GM12878 (cell line): ENCODE measurements at regions not wholly inside any gene's neighbourhood (a gene's known extent, or its start where the extent isn't known, plus 50 kb on each side); places are given as distances from the start of the nearest gene placed in this dataset.

Experiments used
- ATAC-seq: fragments of 200-7000 bp; cut with Tn5 transposase; 3 replicates; pipeline ENCODE4 v1.9.1; 2020; ENCODE audit warnings: mild to moderate bottlenecking, moderate library complexity
- BruUV-seq: library from RNA; stranded (reverse); fragments of 400-500 nt; replicated peaks from 2 replicates; lab custom pipeline; 2021; lab: Mats Ljungman, UMichigan
- CTCF ChIA-PET: fragments of 300-600 bp; sonication (Branson Sonifier 250); formaldehyde crosslinking; extraction: SDS; loops from one replicate; lab custom pipeline; 2021; ENCODE audit warnings: inconsistent platforms; lab: Yijun Ruan, JAX
- POLR2A ChIA-PET: fragments of 350-600 bp; formaldehyde crosslinking; extraction: SDS; loops from one replicate; lab custom pipeline; 2021; ENCODE audit warnings: inconsistent platforms; lab: Charles Lee
- RAD21 ChIA-PET: fragments of 300-600 bp; sonication (Branson Sonifier 250); formaldehyde crosslinking; loops from one replicate; lab custom pipeline; 2023; ENCODE audit warnings: antibody characterized with exemption; ENCODE audit not compliant: unreplicated experiment; lab: Charles Lee
- SMC1A ChIA-PET: fragments of 300-600 bp; sonication (Branson Sonifier 250); formaldehyde crosslinking; loops from one replicate; lab custom pipeline; 2023; ENCODE audit not compliant: unreplicated experiment, uncharacterized antibody; lab: Charles Lee
- DNase-seq: peaks from one replicate; pipeline ENCODE4 v3.0.0-alpha.2; 2011; ENCODE audit warnings: low read depth, low spot score
- FAIRE-seq: peaks from 3 replicates; lab custom pipeline; 2011; peaks lifted over from hg19 to GRCh38; lab: Jason Lieb, UNC
- H2AFZ ChIP-seq: 2 replicates; pipeline ENCODE4 v1.6.0; 2011; ENCODE audit warnings: low read depth, low read length, control low read depth; ENCODE audit not compliant: control insufficient read depth
- H3K27ac ChIP-seq: 2 replicates; pipeline ENCODE4 v1.5.1; 2011; ENCODE audit warnings: control low read depth; ENCODE audit not compliant: control insufficient read depth, insufficient read depth
- H3K27me3 ChIP-seq, 2 experiments: replicated peaks in 1 of 2; 2 replicates each; pipeline versions ENCODE4 v1.6.0 to v1.6.1; 2011; ENCODE audit warnings: low read length in 1 of 2; ENCODE audit not compliant: control insufficient read depth in 2 of 2, insufficient read depth in 2 of 2
- H3K36me3 ChIP-seq, 2 experiments: 2 replicates each; pipeline ENCODE4 v1.5.1; 2011; ENCODE audit warnings: low read length in 1 of 2; ENCODE audit not compliant: control insufficient read depth in 2 of 2, insufficient read depth in 2 of 2
- H3K4me1 ChIP-seq: 2 replicates; pipeline ENCODE4 v1.6.1; 2011; ENCODE audit warnings: mild to moderate bottlenecking, low read length, moderate library complexity, mixed read lengths; ENCODE audit not compliant: control insufficient read depth, insufficient read depth
- H3K4me2 ChIP-seq: 2 replicates; pipeline ENCODE4 v1.6.0; 2011; ENCODE audit warnings: control low read depth; ENCODE audit not compliant: control insufficient read depth, insufficient read depth
- H3K4me3 ChIP-seq: fragments of 200-600 bp; sonication (generic); 2 replicates; pipeline ENCODE4 v1.5.1; 2016
- H3K79me2 ChIP-seq: 2 replicates; pipeline ENCODE4 v1.6.0; 2011; ENCODE audit warnings: low read length; ENCODE audit not compliant: control insufficient read depth, insufficient read depth
- H3K9ac ChIP-seq: 2 replicates; pipeline ENCODE4 v1.8.0; 2011; ENCODE audit warnings: low read length, control low read depth, mixed read lengths; ENCODE audit not compliant: control insufficient read depth, insufficient read depth
- H3K9me3 ChIP-seq: replicated peaks from 3 replicates; pipeline ENCODE4 v1.5.1; 2011; ENCODE audit warnings: mild to moderate bottlenecking, low read length; ENCODE audit not compliant: control insufficient read depth, insufficient read depth
- H4K20me1 ChIP-seq: 2 replicates; pipeline ENCODE4 v1.6.0; 2011; ENCODE audit not compliant: control insufficient read depth, insufficient read depth
- BCL3 ChIP-seq: IDR thresholded peaks from 2 replicates; pipeline ENCODE4 v1.6.1; 2011; ENCODE audit warnings: borderline replicate concordance, low read depth, mild to moderate bottlenecking, moderate library complexity, low read length; ENCODE audit not compliant: insufficient read depth, poor library complexity, severe bottlenecking
- ETV6 ChIP-seq, 2 experiments: fragments of 450-650 bp in 1 of 2; IDR thresholded peaks in 1 of 2; conservative IDR thresholded peaks in 1 of 2; 2 replicates each; pipeline ENCODE4 v1.6.1; 2014; ENCODE audit warnings: antibody characterized with exemption in 1 of 2, borderline replicate concordance in 1 of 2, low read depth in 1 of 2, mild to moderate bottlenecking in 1 of 2, moderate library complexity in 1 of 2
- GABPA ChIP-seq: IDR thresholded peaks from 2 replicates; pipeline ENCODE4 v1.6.1; 2014; ENCODE audit warnings: antibody characterized with exemption, low read depth, mild to moderate bottlenecking, inconsistent platforms
- HCFC1 ChIP-seq: fragments of 150-350 bp; IDR thresholded peaks from 2 replicates; pipeline ENCODE4 v1.6.1; 2014; ENCODE audit warnings: low read length
- PKNOX1 ChIP-seq: fragments of 450-650 bp; IDR thresholded peaks from 2 replicates; pipeline ENCODE4 v1.6.1; 2016; ENCODE audit warnings: mild to moderate bottlenecking
- POU2F2 ChIP-seq: IDR thresholded peaks from 3 replicates; pipeline ENCODE4 v1.6.1; 2011; ENCODE audit warnings: low read depth, mild to moderate bottlenecking, low read length, borderline replicate concordance
- SMAD1 ChIP-seq: fragments of 450-650 bp; IDR thresholded peaks from 2 replicates; pipeline ENCODE4 v1.6.1; 2018; ENCODE audit warnings: mild to moderate bottlenecking, low read depth; ENCODE audit not compliant: partially characterized antibody
- SMAD5 ChIP-seq: IDR thresholded peaks from 2 replicates; pipeline ENCODE4 v1.6.1; 2016; ENCODE audit warnings: antibody characterized with exemption, low read depth
- SUZ12 ChIP-seq: fragments of 200-600 bp; sonication (generic); IDR thresholded peaks from one replicate; pipeline ENCODE4 v1.6.1; 2018; ENCODE audit warnings: antibody characterized with exemption, mild to moderate bottlenecking; ENCODE audit not compliant: unreplicated experiment
- ZBTB4 ChIP-seq: fragments of 450-650 bp; formaldehyde crosslinking; IDR thresholded peaks from 2 replicates; pipeline ENCODE4 v1.4.0; 2022; ENCODE audit warnings: mild to moderate bottlenecking, moderate library complexity
- ZNF274 ChIP-seq: IDR thresholded peaks from one replicate; pipeline ENCODE4 v1.8.0; 2011; ENCODE audit not compliant: insufficient read length, insufficient read depth
- ZNF687 ChIP-seq: fragments of 450-650 bp; IDR thresholded peaks from 2 replicates; pipeline ENCODE4 v1.6.1; 2017; ENCODE audit warnings: mild to moderate bottlenecking, moderate library complexity
- WGBS: methylation state at CpG from one replicate; pipeline ENCODE4 v1.1.6; 2016; ENCODE audit warnings: low lambda C conversion rate; ENCODE audit not compliant: insufficient replicate concordance, insufficient coverage; ENCODE audit errors: missing lambda C conversion rate; 5-methylcytosine and 5-hydroxymethylcytosine counted together
- in situ Hi-C: fragments of 300-500 bp; cut with MboI; formaldehyde crosslinking; loops from 9 replicates; pipeline ENCODE4 v1.14.3; 2018; ENCODE audit warnings: mixed read lengths
- intact Hi-C: fragments of 100-400 bp; cut with micrococcal nuclease; formaldehyde crosslinking; loops from one replicate; pipeline ENCODE4 v1.14.2; 2022; ENCODE audit not compliant: unreplicated experiment

- H3K4me2 ChIP-seq = no peak overlapping the region
- ChIA-PET SMC1A (interaction anchor here (0.6 to 1.7 kb wide), 4 partner anchors 9 to 24 kb away, joined by 3 to 7 read pairs (median 4); no protein-coding TSS in a partner anchor), RAD21 (no interaction called here), POLR2A (no interaction called here), CTCF (no interaction called here)
- intact Hi-C loops (no loop called here), in situ Hi-C loops (no loop called here)
- WGBS = 42% methylated on average over 2 of the region's 2 CpGs
- FAIRE-seq (no peak), ATAC-seq (no peak), DNase-seq (no peak)
- TF ChIP-seq ZNF274 = no peak
- TF ChIP-seq POU2F2 = no peak
- TF ChIP-seq ETV6 (conservative IDR thresholded peaks at IDR 0.05 in 1 of 2, IDR thresholded peaks at IDR 0.05 in 1 of 2; ENCODE audit: borderline replicate concordance in 1 of 2, low read depth in 1 of 2) = no peak
- no peak for TF ChIP-seq ZBTB4 (CRISPR knock-in tag)
- no peak for TF ChIP-seq ZNF687
- no peak for TF ChIP-seq GABPA
- no peak for TF ChIP-seq SMAD1
- no peak for TF ChIP-seq SUZ12
- TF ChIP-seq BCL3 = no peak
- no peak for TF ChIP-seq SMAD5
- no peak for TF ChIP-seq HCFC1
- no peak for TF ChIP-seq PKNOX1
- no peaks in the 10 kb centered on the region for H4K20me1 ChIP-seq
- BruUV-seq = no TSS peak
- H3K9me3 ChIP-seq = no peaks in the 10 kb centered on the region
- no peak overlapping the region for H3K9ac ChIP-seq
- no peaks in the 10 kb centered on the region for H3K4me1 ChIP-seq
- H3K79me2 ChIP-seq = no peaks in the 10 kb centered on the region
- H3K4me3 ChIP-seq = no peak overlapping the region
- H2AFZ ChIP-seq = no peak overlapping the region
- H3K27ac ChIP-seq = no peak overlapping the region
- no peaks in the 10 kb centered on the region for H3K27me3 ChIP-seq
- H3K36me3 ChIP-seq = no peaks in the 10 kb centered on the region
These were observed 230.9 kb upstream of the KLF4 start for GRCh38 chr9:107720501-107720900.
